H1 (cell line): ENCODE measurements at regions not wholly inside any gene's neighbourhood (a gene's known extent, or its start where the extent isn't known, plus 50 kb on each side); places are given as distances from the start of the nearest gene placed in this dataset.

ENCODE experiments used
- CTCF ChIA-PET: fragments of 300-600 bp; sonication (Branson Sonifier 250); formaldehyde crosslinking; loops from one replicate; lab custom pipeline; 2021; ENCODE audit not compliant: partially characterized antibody; lab: Charles Lee
- POLR2A ChIA-PET: fragments of 300-600 bp; sonication (Branson Sonifier 250); formaldehyde crosslinking; loops from one replicate; lab custom pipeline; 2021; ENCODE audit warnings: inconsistent platforms; ENCODE audit not compliant: partially characterized antibody; lab: Charles Lee
- DNase-seq, 2 experiments: peaks; one replicate each; pipeline versions ENCODE4 v3.0.0 to v3.0.0-alpha.2; 2010 to 2022; ENCODE audit warnings: low spot score in 2 of 2, low read depth in 1 of 2, mixed read lengths in 1 of 2
- FAIRE-seq: peaks from 2 replicates; lab custom pipeline; 2011; peaks lifted over from hg19 to GRCh38; lab: Jason Lieb, UNC
- H2AFZ ChIP-seq: 2 replicates; pipeline ENCODE4 v1.8.1; 2012; ENCODE audit warnings: low read length, inconsistent platforms
- H2AK5ac ChIP-seq: 2 replicates; pipeline ENCODE4 v1.6.1; 2013; ENCODE audit warnings: low read depth, low read length
- H2BK120ac ChIP-seq: replicated peaks from 2 replicates; pipeline ENCODE3; 2013; ENCODE audit warnings: low read depth, low read length, inconsistent platforms
- H2BK12ac ChIP-seq: 2 replicates; pipeline ENCODE4 v1.6.1; 2013; ENCODE audit warnings: low read depth, low read length
- H2BK15ac ChIP-seq: 2 replicates; pipeline ENCODE4 v1.6.1; 2013; ENCODE audit warnings: low read length
- H2BK20ac ChIP-seq: 2 replicates; pipeline ENCODE4 v1.6.1; 2013; ENCODE audit warnings: low read length
- H2BK5ac ChIP-seq: 2 replicates; pipeline ENCODE4 v1.6.1; 2013; ENCODE audit warnings: low read depth, low read length
- H3K14ac ChIP-seq: 2 replicates; pipeline ENCODE4 v1.6.1; 2013; ENCODE audit warnings: inconsistent platforms; ENCODE audit not compliant: insufficient read length
- H3K18ac ChIP-seq: 2 replicates; pipeline ENCODE4 v1.6.1; 2013; ENCODE audit warnings: low read length; ENCODE audit errors: extremely low read depth
- H3K23ac ChIP-seq: 2 replicates; pipeline ENCODE4 v1.6.1; 2013; ENCODE audit warnings: inconsistent platforms; ENCODE audit not compliant: insufficient read length
- H3K23me2 ChIP-seq: 2 replicates; pipeline ENCODE4 v1.6.1; 2013; ENCODE audit warnings: low read depth, low read length
- H3K27ac ChIP-seq: 2 replicates; pipeline ENCODE4 v1.6.1; 2011; ENCODE audit warnings: low read depth, low read length, inconsistent platforms
- H3K27me3 ChIP-seq, 4 experiments: replicated peaks in 1 of 4; 1 replicate in 1 of 4; 2 replicates in 3 of 4; pipeline versions ENCODE4 v1.6.1 to v1.8.1; 2011 to 2013; ENCODE audit warnings: low read length in 3 of 4, mild to moderate bottlenecking in 3 of 4, inconsistent platforms in 2 of 4, mixed read lengths in 2 of 4, moderate library complexity in 1 of 4; ENCODE audit not compliant: control insufficient read depth in 3 of 4, insufficient read depth in 3 of 4; ENCODE audit errors: extremely low read depth in 1 of 4
- H3K36me3 ChIP-seq, 4 experiments: 2 replicates each; pipeline versions ENCODE4 v1.6.1 to v1.8.1; 2011 to 2013; ENCODE audit warnings: mild to moderate bottlenecking in 4 of 4, low read length in 3 of 4, moderate library complexity in 2 of 4, control low read depth in 1 of 4, inconsistent platforms in 1 of 4; ENCODE audit not compliant: insufficient read depth in 4 of 4, control insufficient read depth in 2 of 4
- H3K4ac ChIP-seq: replicated peaks from 2 replicates; pipeline ENCODE3; 2013; ENCODE audit warnings: low read length, low read depth, mixed read lengths, inconsistent platforms; ENCODE audit not compliant: insufficient read length
- H3K4me1 ChIP-seq, 4 experiments: replicated peaks in 1 of 4; 1 replicate in 1 of 4; 2 replicates in 3 of 4; pipeline versions ENCODE4 v1.6.1 to v1.8.1; 2011 to 2013; ENCODE audit warnings: low read length in 3 of 4, inconsistent platforms in 2 of 4, mixed read lengths in 1 of 4; ENCODE audit not compliant: insufficient read depth in 4 of 4, control insufficient read depth in 3 of 4
- H3K4me2 ChIP-seq, 2 experiments: 2 replicates each; pipeline versions ENCODE4 v1.6.1 to v1.8.1; 2011 to 2013; ENCODE audit warnings: low read depth in 2 of 2, low read length in 2 of 2, control low read depth in 1 of 2, inconsistent platforms in 1 of 2, mild to moderate bottlenecking in 1 of 2; ENCODE audit not compliant: insufficient read depth in 1 of 2
- H3K4me3 ChIP-seq, 4 experiments: fragments of 200-600, 300-600 bp in 1 of 4; sonication (generic), shearing (Covaris generic), sonication (Bioruptor Twin) in 1 of 4; 2 replicates each; pipeline versions ENCODE4 v1.5.1 to v1.8.1; 2011 to 2016; ENCODE audit warnings: low read length in 4 of 4, low read depth in 3 of 4, control low read depth in 2 of 4, inconsistent platforms in 2 of 4, mild to moderate bottlenecking in 2 of 4, mixed read lengths in 1 of 4, moderate library complexity in 1 of 4; ENCODE audit not compliant: insufficient read depth in 2 of 4; ENCODE audit errors: extremely low read depth in 1 of 4
- H3K56ac ChIP-seq: replicated peaks from 2 replicates; pipeline ENCODE3; 2013; ENCODE audit warnings: low read depth, mild to moderate bottlenecking, mixed read lengths, low read length, inconsistent platforms; ENCODE audit not compliant: insufficient read length
- H3K79me1 ChIP-seq: 2 replicates; pipeline ENCODE4 v1.6.1; 2013; ENCODE audit warnings: low read depth, low read length, control low read depth
- H3K79me2 ChIP-seq, 2 experiments: 2 replicates each; pipeline versions ENCODE4 v1.6.1 to v1.8.1; 2012 to 2013; ENCODE audit warnings: low read length in 2 of 2, mild to moderate bottlenecking in 2 of 2, inconsistent platforms in 1 of 2; ENCODE audit not compliant: insufficient read depth in 2 of 2, control insufficient read depth in 1 of 2
- H3K9ac ChIP-seq, 4 experiments: replicated peaks in 1 of 4; 1 replicate in 1 of 4; 2 replicates in 3 of 4; pipeline versions ENCODE4 v1.6.1 to v1.8.1; 2011 to 2013; ENCODE audit warnings: low read depth in 3 of 4, low read length in 3 of 4, control low read depth in 2 of 4, mild to moderate bottlenecking in 2 of 4, moderate library complexity in 2 of 4, inconsistent platforms in 1 of 4; ENCODE audit errors: extremely low read depth in 1 of 4
- H3K9me3 ChIP-seq, 2 experiments: 2 replicates each; pipeline versions ENCODE4 v1.6.1 to v1.8.1; 2012 to 2013; ENCODE audit warnings: mild to moderate bottlenecking in 2 of 2, moderate library complexity in 2 of 2, control low read depth in 1 of 2, inconsistent platforms in 1 of 2, low read depth in 1 of 2, low read length in 1 of 2, mixed read lengths in 1 of 2; ENCODE audit not compliant: insufficient read depth in 2 of 2
- H4K20me1 ChIP-seq, 2 experiments: replicated peaks in 1 of 2; 2 replicates each; pipeline versions ENCODE3 to v1.8.1; 2011 to 2013; ENCODE audit warnings: inconsistent platforms in 2 of 2, low read length in 2 of 2, mild to moderate bottlenecking in 1 of 2; ENCODE audit not compliant: insufficient read depth in 2 of 2, control insufficient read depth in 1 of 2
- H4K5ac ChIP-seq: 2 replicates; pipeline ENCODE4 v1.6.1; 2013; ENCODE audit warnings: low read length, low read depth, mixed read lengths, inconsistent platforms; ENCODE audit not compliant: insufficient read length
- H4K8ac ChIP-seq: 2 replicates; pipeline ENCODE4 v1.8.0; 2013; ENCODE audit warnings: mild to moderate bottlenecking, moderate library complexity, low read length, inconsistent platforms; ENCODE audit not compliant: insufficient read depth; ENCODE audit errors: extremely low read depth
- H4K91ac ChIP-seq: replicated peaks from 2 replicates; pipeline ENCODE3; 2013; ENCODE audit warnings: low read length, mixed read lengths, inconsistent platforms; ENCODE audit not compliant: insufficient read length
- ATF3 ChIP-seq: IDR thresholded peaks from 2 replicates; pipeline ENCODE4 v1.6.1; 2011; ENCODE audit warnings: low read depth, mild to moderate bottlenecking, low read length; ENCODE audit not compliant: insufficient read depth
- BACH1 ChIP-seq: IDR thresholded peaks from 2 replicates; pipeline ENCODE4 v1.6.1; 2012; ENCODE audit warnings: low read length, improper control_type of control experiment
- BRCA1 ChIP-seq: IDR thresholded peaks from 2 replicates; pipeline ENCODE4 v1.6.1; 2012; ENCODE audit warnings: low read depth, low read length, improper control_type of control experiment
- EGR1 ChIP-seq: IDR thresholded peaks from 2 replicates; pipeline ENCODE4 v1.6.1; 2011; ENCODE audit warnings: low read depth, low read length, borderline replicate concordance
- EP300 ChIP-seq, 2 experiments: IDR thresholded peaks; 1 replicate in 1 of 2; 2 replicates in 1 of 2; pipeline ENCODE4 v1.6.1; 2011 to 2012; ENCODE audit warnings: low read depth in 2 of 2, low read length in 2 of 2, mild to moderate bottlenecking in 2 of 2, borderline replicate concordance in 1 of 2, inconsistent platforms in 1 of 2, moderate library complexity in 1 of 2
- FOSL1 ChIP-seq: IDR thresholded peaks from 2 replicates; pipeline ENCODE4 v1.6.1; 2011; ENCODE audit warnings: mild to moderate bottlenecking, low read depth, low read length, moderate library complexity; ENCODE audit not compliant: insufficient read depth
- GABPA ChIP-seq: IDR thresholded peaks from 2 replicates; pipeline ENCODE4 v1.6.1; 2011; ENCODE audit warnings: mild to moderate bottlenecking, low read length, moderate library complexity, borderline replicate concordance; ENCODE audit not compliant: insufficient read depth
- GTF2F1 ChIP-seq: IDR thresholded peaks from 2 replicates; pipeline ENCODE4 v1.6.1; 2012; ENCODE audit warnings: low read depth, low read length, improper control_type of control experiment, borderline replicate concordance
- HDAC6 ChIP-seq: IDR thresholded peaks from one replicate; pipeline ENCODE4 v1.7.1; 2012; ENCODE audit warnings: low read depth, mild to moderate bottlenecking, inconsistent platforms, low read length, moderate library complexity
- JUND ChIP-seq: IDR thresholded peaks from 2 replicates; pipeline ENCODE4 v1.6.1; 2011; ENCODE audit warnings: mild to moderate bottlenecking, improper control_type of control experiment, low read length
- KDM4A ChIP-seq: IDR thresholded peaks from one replicate; pipeline ENCODE4 v1.7.1; 2012; ENCODE audit warnings: low read depth, mild to moderate bottlenecking, moderate library complexity, low read length, inconsistent platforms; ENCODE audit not compliant: severe bottlenecking
- RAD21 ChIP-seq, 2 experiments: IDR thresholded peaks in 1 of 2; conservative IDR thresholded peaks in 1 of 2; 2 replicates each; pipeline ENCODE4 v1.6.1; 2011; ENCODE audit warnings: low read depth in 2 of 2, low read length in 2 of 2, improper control_type of control experiment in 1 of 2, inconsistent platforms in 1 of 2, mild to moderate bottlenecking in 1 of 2, moderate library complexity in 1 of 2
- RBBP5 ChIP-seq: IDR thresholded peaks from 2 replicates; pipeline ENCODE4 v1.7.1; 2012; ENCODE audit warnings: low read depth, mild to moderate bottlenecking, inconsistent platforms, low read length, moderate library complexity, borderline replicate concordance
- SIRT6 ChIP-seq: IDR thresholded peaks from one replicate; pipeline ENCODE4 v1.7.1; 2012; ENCODE audit warnings: low read length, inconsistent platforms
- TCF12 ChIP-seq: IDR thresholded peaks from 2 replicates; pipeline ENCODE4 v1.6.1; 2011; ENCODE audit warnings: low read depth, mild to moderate bottlenecking, low read length
- WGBS, 2 experiments: shearing (Covaris generic) in 1 of 2; methylation state at CpG; one replicate each; pipeline versions ENCODE4 v1.1.6 to v1.1.7; 2013 to 2015; ENCODE audit warnings: low lambda C conversion rate in 2 of 2, mixed read lengths in 2 of 2, inconsistent platforms in 1 of 2, low coverage in 1 of 2, missing lambda C conversion rate in 1 of 2; ENCODE audit not compliant: insufficient replicate concordance in 2 of 2, insufficient coverage in 1 of 2, insufficient read length in 1 of 2; ENCODE audit errors: extremely low coverage in 1 of 2, missing lambda C conversion rate in 1 of 2; 5-methylcytosine and 5-hydroxymethylcytosine counted together

GRCh38 chr17:53659181-53659580 lies 163.5 kb upstream of the KIF2B start:
- Histone ChIP-seq H2BK15ac (no peak overlapping the region), H3K79me2 (no peaks in the 10 kb centered on the region), H3K23me2 (no peaks in the 10 kb centered on the region), H4K8ac (no peak overlapping the region), H3K14ac (no peak overlapping the region), H2AK5ac (no peak overlapping the region), H2AFZ (no peak overlapping the region), H3K9me3 (no peaks in the 10 kb centered on the region), H3K79me1 (no peaks in the 10 kb centered on the region), H3K4me2 (no peak overlapping the region), H3K9ac (no peak overlapping the region), H3K4me1 (peaks cover 0 to 3% (median 0%) of the 10 kb centered on the region in 4 experiments; a peak in 1 of 7 replicates), H3K4ac (no peak overlapping the region), H3K27ac (no peak overlapping the region), H2BK12ac (no peak overlapping the region), H2BK20ac (no peak overlapping the region), H4K91ac (no peak overlapping the region), H2BK120ac (no peak overlapping the region), H3K23ac (no peak overlapping the region), H3K4me3 (no peak overlapping the region), H3K36me3 (no peaks in the 10 kb centered on the region), H3K27me3 (no peaks in the 10 kb centered on the region), H2BK5ac (no peak overlapping the region), H3K56ac (no peak overlapping the region), H4K20me1 (no peaks in the 10 kb centered on the region), H3K18ac (no peak overlapping the region), H4K5ac (no peak overlapping the region)
- no peak for DNase-seq
- FAIRE-seq, result no peak
- ChIA-PET POLR2A (no interaction called here), CTCF (no interaction called here)
- WGBS, 2 experiments, result 96% methylated on average over 1 of the region's 1 CpG; no CpG with 5 or more reads in 1 of the 2 experiments
- TF ChIP-seq RAD21 (IDR thresholded peaks at IDR 0.05 in 1 of 2, conservative IDR thresholded peaks at IDR 0.05 in 1 of 2; ENCODE audit: low read depth in 2 of 2, low read length in 2 of 2) (no peak), FOSL1 (no peak), RBBP5 (no peak), JUND (no peak), ATF3 (no peak), EGR1 (no peak), BRCA1 (no peak), EP300 (IDR thresholded peaks at IDR 0.05; ENCODE audit: borderline replicate concordance in 1 of 2, low read depth in 2 of 2, low read length in 2 of 2) (no peak), KDM4A (no peak), HDAC6 (no peak), GTF2F1 (no peak), SIRT6 (no peak), TCF12 (no peak), BACH1 (no peak), GABPA (no peak)
